ENCODE measurements at regions not wholly inside any gene's neighbourhood (a gene's known extent, or its start where the extent isn't known, plus 50 kb on each side); places are given as distances from the start of the nearest gene placed in this dataset.

GRCh38 chr1:29525941-29526340 is 289.6 kb downstream of the PTPRU start:
- DNase-seq (ENCODE audit: low read depth) = no peak

- no peak for DNase-seq (ENCODE audit: low read depth)
Observed at GRCh38 chr1:29524285-29525065, 288.2 kb downstream of the PTPRU start.

DNA sequence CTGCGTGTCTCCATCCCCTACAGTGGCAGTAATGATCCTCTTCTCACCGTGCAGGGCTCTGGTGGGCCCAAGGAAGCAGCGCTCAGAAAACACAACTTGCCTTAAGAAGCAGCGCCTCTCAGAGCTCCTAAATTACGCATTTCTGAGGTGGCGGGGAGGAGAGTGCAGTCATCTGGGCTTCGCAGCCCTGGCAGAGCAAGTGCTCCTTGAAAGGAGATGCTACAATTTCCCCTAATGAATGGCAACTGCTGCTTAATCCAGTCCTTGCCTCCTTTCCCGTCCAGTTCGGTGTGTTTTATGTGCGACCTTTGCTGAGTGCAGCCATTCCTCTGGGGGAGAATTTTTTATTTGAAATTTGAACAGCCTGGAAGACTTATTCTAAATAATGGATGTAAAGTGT is 287.3 kb downstream of the PTPRU start:
- DNase-seq (ENCODE audit: low read depth) = no peak

DNA sequence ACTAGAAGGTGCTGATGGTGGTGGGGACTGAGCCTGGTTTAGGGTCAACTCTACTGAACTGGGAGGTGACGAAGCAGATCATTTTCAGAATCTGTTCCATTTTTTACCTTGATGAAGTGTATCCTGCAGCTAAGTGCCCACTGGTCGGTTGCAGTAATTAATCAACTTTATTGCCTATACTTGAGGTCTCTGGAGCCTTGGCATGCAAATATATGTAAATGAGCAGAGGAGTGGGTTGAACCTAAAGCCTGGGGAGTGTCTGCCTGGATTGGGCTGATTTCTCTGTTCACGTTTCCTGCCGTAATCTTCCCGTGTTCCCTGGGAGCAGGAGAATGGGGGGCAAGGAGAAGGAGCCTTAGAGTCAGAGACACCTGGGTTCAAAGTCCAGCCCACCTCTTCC is 286.8 kb downstream of the PTPRU start:
- no peak for DNase-seq (ENCODE audit: low read depth)

DNA sequence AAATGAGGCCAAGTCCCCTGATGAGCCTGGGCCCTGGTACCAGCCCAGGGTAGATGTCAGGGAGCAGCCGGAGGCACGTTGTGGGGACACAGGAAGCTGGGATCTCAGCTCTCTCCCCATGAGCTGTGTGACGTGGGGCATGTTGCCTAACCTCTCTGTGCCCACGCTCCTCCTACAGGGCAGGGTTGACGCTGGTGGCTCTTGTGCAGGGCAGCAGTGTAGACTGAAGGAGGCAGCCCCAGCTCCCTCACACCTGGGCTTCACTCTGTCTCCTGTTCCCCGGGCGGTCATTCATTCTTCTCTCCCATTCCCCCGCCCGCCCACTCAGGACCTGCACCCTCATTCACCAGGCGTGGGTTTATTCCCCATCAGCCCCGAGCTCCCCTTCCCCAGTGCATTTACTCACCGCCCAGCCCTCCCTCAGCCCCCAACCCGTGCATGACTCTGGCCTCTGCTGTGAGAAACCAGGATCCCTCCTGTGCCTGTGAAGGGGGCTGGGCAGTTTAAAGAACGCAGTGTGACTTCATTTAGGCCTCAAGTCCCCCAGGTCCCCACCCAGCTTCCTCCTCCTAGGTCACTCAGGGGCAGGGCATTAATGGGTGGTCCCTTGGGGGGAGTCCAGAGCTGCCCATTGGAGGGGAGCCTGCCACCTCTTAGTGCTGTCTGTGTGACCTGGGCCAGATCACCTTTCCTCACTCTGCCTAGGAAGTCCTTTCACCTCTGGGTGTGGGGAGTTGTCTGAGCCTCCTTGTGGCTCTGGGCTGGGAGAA is 285.7 kb downstream of the PTPRU start:
- peak; percentile 9 for DNase-seq (ENCODE audit: low read depth)

GRCh38 chr1:29521438-29521715 is 285.1 kb downstream of the PTPRU start:
- DNase-seq (ENCODE audit: low read depth) = no peak

DNA sequence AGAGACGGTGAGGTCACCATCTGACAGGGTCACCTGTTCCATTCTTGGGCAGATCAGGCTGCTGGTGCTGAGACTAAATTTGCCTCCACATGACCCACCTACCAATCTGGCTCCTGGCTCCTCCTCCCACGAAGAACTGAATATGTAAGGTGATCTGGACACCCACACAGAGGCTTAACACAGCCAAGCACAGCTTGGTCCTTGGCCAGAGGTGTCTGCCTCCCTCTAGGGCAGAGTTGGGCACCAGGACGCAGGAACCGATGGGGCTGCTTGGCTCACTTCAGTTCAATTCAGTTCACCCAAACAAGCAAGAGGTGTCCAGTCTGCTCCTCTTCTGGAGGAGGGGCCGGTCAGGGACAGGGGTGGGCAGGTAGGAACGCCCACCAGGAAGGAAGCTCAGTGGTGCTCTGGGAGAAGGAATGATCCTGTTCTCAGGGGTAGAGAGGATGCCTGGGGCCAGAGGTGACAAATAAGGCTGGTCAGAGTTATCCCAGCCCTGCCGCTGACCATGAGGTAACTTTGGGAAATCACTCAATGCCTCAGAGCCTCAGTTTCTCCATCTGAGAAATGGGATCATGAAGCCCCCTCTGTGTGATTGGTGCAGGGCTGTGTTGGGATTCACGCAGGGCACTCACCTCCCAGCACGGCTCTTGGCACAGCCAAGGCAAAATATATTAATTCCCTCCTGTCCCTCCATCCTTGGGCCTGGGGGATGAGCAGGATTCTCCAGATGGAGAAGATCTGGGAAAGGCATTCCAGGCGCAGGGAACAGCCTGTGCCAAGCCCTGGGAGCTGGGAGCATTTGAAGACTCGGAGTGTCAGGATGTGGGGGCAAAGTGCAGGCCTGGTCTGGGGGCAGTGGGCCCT is 284.5 kb downstream of the PTPRU start:
- no peak for DNase-seq (ENCODE audit: low read depth)

GRCh38 chr1:29519788-29520110 is 283.4 kb downstream of the PTPRU start:
- no peak for DNase-seq (ENCODE audit: low read depth)

DNA sequence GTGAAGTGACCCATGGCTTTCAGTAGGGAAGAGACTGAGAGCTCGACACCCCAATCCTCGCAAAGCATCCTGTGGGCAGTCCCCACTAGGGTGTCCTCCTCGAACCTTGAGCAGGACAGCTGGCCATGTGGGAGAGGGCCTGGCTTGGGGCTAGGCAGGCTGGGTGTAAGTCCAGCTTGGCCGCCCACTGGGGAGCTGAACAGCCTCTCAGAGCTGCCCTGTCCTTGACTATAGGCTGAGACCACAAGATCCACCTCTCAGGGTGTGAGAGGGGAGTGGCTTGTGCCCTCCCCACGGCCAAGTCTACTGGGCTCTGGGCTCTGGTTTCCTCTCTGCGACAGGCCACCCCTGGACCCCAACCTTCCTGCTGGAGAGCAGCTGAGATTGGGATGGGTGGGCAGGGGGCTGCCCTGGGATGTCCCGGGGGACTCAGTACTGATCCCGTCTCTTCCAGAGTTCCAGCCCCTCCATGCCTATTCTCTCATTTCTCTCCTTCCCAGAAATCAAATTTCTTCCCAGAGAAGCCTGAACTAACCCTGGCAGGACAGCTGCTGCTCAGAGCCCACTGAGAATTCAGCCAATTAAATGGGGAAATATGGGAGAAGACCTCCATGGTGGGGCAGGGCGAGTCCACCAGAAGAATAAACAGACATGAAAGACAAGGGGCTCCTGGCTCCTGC is 282.9 kb downstream of the PTPRU start:
- DNase-seq (ENCODE audit: low read depth) = no peak

GRCh38 chr1:29518183-29518835 is 282.0 kb downstream of the PTPRU start:
- DNase-seq (ENCODE audit: low read depth) = no peak

GRCh38 chr1:29517251-29518086 is 281.1 kb downstream of the PTPRU start:
- no peak for DNase-seq (ENCODE audit: low read depth)

- DNase-seq (ENCODE audit: low read depth) = no peak
Observed at GRCh38 chr1:29516063-29516820, 279.9 kb downstream of the PTPRU start.

DNA sequence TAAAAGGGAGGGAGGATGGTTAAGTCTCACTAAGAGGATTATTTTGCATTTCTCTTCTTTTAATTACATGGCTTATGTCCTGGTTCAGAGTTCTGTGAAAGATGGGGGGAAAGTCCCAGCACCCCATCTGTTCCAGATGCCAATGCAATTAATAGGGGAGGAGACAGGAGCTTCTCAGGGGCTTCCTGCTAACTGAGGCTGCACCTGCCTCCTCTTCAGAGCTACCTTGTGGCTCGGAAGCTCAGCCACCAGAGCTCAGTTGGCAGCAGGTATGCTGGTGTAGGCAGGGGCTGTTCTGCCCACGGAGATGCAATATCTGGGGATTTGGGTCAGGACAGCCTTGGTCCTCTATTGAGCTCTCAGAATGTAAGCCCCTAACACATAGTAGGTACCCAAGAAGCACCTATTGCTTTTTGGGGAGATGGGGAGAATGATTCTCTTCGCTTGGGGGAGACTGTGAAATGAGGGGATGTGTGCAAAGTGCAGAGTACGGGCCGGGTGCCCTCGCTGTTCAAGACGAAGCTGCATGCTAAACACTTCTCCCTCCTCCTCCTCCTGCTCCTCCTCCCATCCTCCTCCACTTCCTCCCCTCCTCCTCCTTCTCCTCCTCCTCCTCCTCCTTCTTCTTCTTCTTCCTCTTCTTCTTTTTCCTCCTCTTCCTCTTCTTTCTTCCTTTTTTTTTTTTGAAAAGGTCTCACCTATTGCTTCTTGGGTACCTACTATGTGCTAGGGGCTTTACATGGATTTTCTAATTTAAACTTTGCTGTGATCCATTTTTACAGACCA is 279.0 kb downstream of the PTPRU start:
- DNase-seq (ENCODE audit: low read depth) = no peak

DNA sequence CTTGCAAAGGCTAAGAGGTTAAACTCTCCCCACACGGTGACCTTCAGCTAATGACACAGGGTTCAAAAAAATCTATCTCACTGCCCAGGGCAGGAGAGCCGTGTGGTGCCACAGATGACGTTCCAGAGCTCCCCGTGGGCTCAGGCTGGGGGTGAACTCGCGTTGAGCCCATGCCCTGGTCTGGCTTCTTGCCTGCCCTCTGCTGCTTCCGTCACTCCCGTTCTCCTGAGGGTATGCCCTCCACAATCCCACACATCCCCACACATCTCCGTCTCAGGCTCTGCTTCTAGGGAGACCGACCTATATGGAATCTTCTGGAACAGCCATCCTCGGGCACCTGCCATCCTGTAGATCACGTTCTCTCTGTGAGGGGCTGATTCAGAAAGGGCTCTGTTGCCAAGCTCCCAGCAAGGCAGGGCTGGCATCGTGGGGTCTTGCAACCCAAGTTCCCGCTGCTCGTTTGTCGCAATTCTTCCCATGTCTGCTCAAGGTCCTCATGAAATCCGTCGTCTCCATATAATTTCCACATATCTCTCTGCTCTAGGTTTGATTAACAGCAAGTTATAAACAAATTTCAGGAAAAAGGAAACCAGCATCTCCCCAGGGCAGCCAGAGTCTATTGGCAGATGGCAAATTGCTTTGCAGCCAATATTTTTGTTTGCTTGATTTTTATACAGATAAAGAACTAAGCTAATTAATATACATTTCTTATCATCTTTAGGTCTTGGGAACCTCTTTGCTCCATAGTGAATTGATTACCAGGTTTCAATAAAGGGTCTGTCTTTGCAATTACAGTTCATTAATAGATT is 278.2 kb downstream of the PTPRU start:
- DNase-seq (ENCODE audit: low read depth) = no peak

- DNase-seq (ENCODE audit: low read depth) = peak; percentile 29
Observed at GRCh38 chr1:29513357-29513756, 277.0 kb downstream of the PTPRU start.

DNA sequence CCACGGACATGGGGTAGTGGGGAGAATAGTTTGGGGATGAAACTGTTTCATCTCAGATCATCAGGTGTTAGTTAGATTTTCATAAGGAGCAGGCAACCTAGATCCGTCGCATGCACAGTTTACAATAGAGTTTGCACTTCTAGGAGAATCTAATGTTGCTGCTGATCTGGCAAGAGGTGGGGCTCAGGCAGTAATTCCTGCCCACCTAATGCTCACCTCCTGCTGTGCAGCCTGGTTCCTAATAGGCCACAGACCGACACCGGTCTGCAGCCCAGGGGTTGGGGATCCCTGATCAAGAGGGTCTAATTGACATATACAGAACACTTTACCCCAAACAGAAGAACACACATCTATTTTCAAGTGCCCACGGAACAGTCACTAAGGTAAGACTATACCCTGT is 275.1 kb downstream of the PTPRU start:
- DNase-seq (ENCODE audit: low read depth) = no peak

DNA sequence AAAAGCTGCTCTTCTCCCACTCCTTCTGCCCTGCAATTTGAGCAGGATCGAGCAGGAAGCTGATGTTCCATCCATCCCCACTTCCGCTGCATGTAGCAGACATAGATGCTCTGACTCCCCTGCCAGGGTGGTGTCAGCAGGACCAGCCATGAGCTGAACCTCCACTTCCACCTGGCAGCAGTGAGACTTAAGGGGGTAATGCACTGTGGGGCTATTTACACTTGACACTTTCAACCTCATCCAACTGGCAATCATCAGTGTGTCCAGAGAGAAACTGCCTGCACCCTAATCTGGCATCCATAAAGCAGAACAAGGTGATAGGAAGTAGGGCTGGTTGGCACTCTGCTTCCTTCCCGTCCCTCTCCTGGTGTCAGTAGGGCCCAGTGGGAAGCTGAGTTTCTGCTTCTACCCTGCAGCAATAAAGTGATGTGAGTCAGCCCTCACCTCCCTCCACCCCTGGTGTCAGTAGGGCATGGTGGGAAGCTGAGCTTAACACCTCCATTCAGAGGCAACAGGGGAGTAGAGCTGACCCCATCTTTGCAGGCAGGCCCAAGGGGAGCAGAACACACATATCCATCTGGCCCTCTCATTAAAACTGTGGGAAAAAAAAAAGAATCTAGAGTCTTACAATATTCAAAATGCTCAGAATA is 272.3 kb downstream of the PTPRU start:
- no peak for DNase-seq (ENCODE audit: low read depth)

DNA sequence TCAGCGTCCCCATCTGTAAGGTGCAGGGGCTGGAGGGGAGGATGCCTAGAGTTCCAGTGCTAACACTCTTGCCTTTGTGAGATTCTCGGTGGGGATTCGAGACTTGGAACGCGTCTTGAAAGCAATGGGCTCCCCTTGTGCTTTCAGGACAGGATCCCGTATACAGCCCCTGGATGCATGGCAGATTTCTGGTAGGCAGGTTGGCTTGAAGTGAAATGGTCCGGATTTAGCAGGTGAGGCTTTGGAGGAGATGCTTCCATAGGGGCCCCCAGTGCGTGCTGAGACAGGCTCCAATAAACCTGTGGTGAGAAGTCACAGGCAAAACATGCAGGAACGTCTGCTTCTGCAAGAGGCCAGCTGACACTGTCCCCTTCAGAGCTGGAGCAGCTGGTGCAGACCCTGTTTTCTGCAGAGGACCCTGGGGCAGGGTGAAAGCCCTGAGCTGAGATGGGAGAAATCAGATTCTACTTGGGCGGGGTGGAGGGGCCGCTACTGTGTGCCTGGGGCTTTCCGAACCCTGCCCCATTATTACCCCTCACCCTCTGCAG is 270.4 kb downstream of the PTPRU start:
- no peak for DNase-seq (ENCODE audit: low read depth)

All from fibroblast of gingiva (primary cell).